Activated CD8-positive, alpha-beta memory T cell treated with anti-CD3 and anti-CD28 coated beads, Interleukin-2, amount 50 U/mL, for 4 hours (primary cell): ENCODE measurements at regions not wholly inside any gene's neighbourhood (a gene's known extent, or its start where the extent isn't known, plus 50 kb on each side); places are given as distances from the start of the nearest gene placed in this dataset.
A peak's percentile ranks its signal among the peaks of the same experiment; 100 is the strongest.
"Not testable (repeated sequence)": the region's sequence is repeated elsewhere in the genome, so short reads cannot be mapped to it uniquely, and the experiment has no call there.

Experiments used
- DNase-seq: peaks from one replicate; pipeline ENCODE4 v3.0.0-alpha.2; 2020

- peak; percentile 48 for DNase-seq
Measured at GRCh38 chr2:176826984-176827668, 385.5 kb upstream of the HNRNPA3 start.

GRCh38 chr2:176830362-176830761, 382.2 kb upstream of the HNRNPA3 start:
- DNase-seq, result peak; percentile 24

- no peak for DNase-seq
Measured at GRCh38 chr2:176832086-176832485, 380.5 kb upstream of the HNRNPA3 start.

GRCh38 chr2:176833671-176834070, 378.9 kb upstream of the HNRNPA3 start:
- no peak for DNase-seq

GRCh38 chr2:176834226-176834625, 378.4 kb upstream of the HNRNPA3 start:
- DNase-seq, result no peak

- DNase-seq, result no peak
Measured at GRCh38 chr2:176843208-176843607, 369.4 kb upstream of the HNRNPA3 start.

- DNase-seq, result no peak
Measured at GRCh38 chr2:176844461-176844860, 368.1 kb upstream of the HNRNPA3 start.

- no peak for DNase-seq
Measured at GRCh38 chr2:176845718-176846117, 366.9 kb upstream of the HNRNPA3 start.

- no peak for DNase-seq
Measured at GRCh38 chr2:176847575-176847974, 365.0 kb upstream of the HNRNPA3 start.

- DNase-seq, result no peak
Measured at GRCh38 chr2:176848844-176849243, 363.8 kb upstream of the HNRNPA3 start.

- DNase-seq, result no peak
Measured at GRCh38 chr2:176851200-176851888, 361.2 kb upstream of the HNRNPA3 start.

- no peak for DNase-seq
Measured at GRCh38 chr2:176851889-176852483, 360.6 kb upstream of the HNRNPA3 start.

GRCh38 chr2:176852667-176853066, 359.9 kb upstream of the HNRNPA3 start:
- no peak for DNase-seq

GRCh38 chr2:176854062-176854461, 358.5 kb upstream of the HNRNPA3 start:
- DNase-seq, result no peak

- no peak for DNase-seq
Measured at GRCh38 chr2:176854878-176855277, 357.7 kb upstream of the HNRNPA3 start.

- no peak for DNase-seq
Measured at GRCh38 chr2:176856683-176857082, 355.9 kb upstream of the HNRNPA3 start.

- DNase-seq, result no peak
Measured at GRCh38 chr2:176865336-176865735, 347.3 kb upstream of the HNRNPA3 start.

GRCh38 chr2:176872406-176872805, 340.2 kb upstream of the HNRNPA3 start:
- DNase-seq, result no peak

GRCh38 chr2:176873403-176873802, 339.2 kb upstream of the HNRNPA3 start:
- no peak for DNase-seq

GRCh38 chr2:176876493-176877103, 336.0 kb upstream of the HNRNPA3 start:
- no peak for DNase-seq

GRCh38 chr2:176879426-176879995, 333.1 kb upstream of the HNRNPA3 start:
- DNase-seq, result no peak

- DNase-seq, result not testable (repeated sequence)
Measured at GRCh38 chr2:176882045-176882444, 330.5 kb upstream of the HNRNPA3 start.

GRCh38 chr2:176885001-176885643, 327.5 kb upstream of the HNRNPA3 start:
- DNase-seq, result no peak
